ENCODE measurements at regions not wholly inside any gene's neighbourhood (a gene's known extent, or its start where the extent isn't known, plus 50 kb on each side); places are given as distances from the start of the nearest gene placed in this dataset.

DNA sequence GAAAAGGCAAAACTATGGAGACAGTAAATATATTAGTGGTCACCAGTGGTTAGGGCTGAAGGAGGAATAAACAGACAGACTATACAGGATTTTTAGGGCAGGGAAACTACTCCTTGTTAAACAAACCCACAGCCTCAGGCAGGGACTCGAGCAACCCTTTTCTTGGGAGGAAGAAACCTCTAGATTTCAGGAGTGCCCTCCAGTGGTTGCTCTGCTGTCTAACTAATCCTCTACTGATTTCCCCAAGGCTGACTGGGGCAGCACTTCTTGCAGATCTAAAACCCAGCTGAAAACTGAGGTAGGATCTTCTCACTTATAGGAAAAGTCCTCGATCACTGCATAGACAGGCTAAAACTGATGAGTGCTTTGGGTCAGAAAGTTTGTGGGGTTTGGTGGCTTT lies 176.8 kb downstream of the ISOC1 start:
- TF ChIP-seq EZH2phosphoT487 (IDR thresholded peaks at IDR 0.05; ENCODE audit: low read depth, severe bottlenecking, unreplicated experiment) (no peak), CTCF (IDR thresholded peaks at IDR 0.05; ENCODE audit: poor library complexity) (peak; percentile 18)

All from hepatocyte (in vitro differentiated cells).